ENCODE measurements at regions not wholly inside any gene's neighbourhood (a gene's known extent, or its start where the extent isn't known, plus 50 kb on each side); places are given as distances from the start of the nearest gene placed in this dataset.

DNA sequence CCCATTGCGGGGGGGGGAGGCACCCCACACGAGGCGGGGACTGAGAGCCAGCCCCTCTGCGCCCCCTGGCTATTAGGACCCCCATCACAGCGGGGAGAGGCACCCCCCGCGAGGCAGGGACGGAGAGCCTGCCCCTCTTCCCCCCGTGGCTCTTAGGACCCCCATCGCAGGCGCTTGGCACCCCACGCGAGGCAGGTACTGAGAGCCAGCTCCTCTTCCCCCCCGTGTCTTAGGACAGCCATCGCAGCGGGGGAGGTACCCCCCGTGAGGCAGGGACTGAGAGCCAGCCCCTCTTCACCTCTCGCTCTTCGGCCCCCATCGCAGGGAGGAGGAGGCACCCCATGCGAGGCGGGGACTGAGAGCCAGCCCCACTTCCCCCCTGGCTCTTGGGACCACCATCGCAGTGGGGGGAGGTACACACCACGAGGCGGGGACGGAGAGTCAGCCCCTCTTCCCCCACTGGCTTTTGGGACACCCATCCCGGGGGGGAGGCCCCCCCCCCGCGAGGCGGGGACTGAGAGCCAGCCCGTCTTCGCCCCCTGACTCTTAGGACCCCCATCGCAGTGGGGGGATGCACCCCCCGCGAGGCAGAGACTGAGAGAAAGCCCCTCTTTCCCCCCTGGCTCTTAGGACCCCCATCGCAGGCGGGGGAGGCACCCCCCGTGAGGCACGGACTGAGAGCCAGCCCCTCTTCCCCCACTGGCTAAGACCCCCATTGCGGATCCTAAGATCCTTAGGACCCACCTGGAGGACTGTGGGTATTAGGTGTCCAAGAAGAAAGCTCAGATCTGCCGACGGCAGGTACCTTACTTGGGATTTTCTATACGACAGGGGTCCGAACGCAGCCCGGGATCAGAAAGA lies 198.6 kb upstream of the PZP start (continued):
- TF ChIP-seq, protein P1, sequence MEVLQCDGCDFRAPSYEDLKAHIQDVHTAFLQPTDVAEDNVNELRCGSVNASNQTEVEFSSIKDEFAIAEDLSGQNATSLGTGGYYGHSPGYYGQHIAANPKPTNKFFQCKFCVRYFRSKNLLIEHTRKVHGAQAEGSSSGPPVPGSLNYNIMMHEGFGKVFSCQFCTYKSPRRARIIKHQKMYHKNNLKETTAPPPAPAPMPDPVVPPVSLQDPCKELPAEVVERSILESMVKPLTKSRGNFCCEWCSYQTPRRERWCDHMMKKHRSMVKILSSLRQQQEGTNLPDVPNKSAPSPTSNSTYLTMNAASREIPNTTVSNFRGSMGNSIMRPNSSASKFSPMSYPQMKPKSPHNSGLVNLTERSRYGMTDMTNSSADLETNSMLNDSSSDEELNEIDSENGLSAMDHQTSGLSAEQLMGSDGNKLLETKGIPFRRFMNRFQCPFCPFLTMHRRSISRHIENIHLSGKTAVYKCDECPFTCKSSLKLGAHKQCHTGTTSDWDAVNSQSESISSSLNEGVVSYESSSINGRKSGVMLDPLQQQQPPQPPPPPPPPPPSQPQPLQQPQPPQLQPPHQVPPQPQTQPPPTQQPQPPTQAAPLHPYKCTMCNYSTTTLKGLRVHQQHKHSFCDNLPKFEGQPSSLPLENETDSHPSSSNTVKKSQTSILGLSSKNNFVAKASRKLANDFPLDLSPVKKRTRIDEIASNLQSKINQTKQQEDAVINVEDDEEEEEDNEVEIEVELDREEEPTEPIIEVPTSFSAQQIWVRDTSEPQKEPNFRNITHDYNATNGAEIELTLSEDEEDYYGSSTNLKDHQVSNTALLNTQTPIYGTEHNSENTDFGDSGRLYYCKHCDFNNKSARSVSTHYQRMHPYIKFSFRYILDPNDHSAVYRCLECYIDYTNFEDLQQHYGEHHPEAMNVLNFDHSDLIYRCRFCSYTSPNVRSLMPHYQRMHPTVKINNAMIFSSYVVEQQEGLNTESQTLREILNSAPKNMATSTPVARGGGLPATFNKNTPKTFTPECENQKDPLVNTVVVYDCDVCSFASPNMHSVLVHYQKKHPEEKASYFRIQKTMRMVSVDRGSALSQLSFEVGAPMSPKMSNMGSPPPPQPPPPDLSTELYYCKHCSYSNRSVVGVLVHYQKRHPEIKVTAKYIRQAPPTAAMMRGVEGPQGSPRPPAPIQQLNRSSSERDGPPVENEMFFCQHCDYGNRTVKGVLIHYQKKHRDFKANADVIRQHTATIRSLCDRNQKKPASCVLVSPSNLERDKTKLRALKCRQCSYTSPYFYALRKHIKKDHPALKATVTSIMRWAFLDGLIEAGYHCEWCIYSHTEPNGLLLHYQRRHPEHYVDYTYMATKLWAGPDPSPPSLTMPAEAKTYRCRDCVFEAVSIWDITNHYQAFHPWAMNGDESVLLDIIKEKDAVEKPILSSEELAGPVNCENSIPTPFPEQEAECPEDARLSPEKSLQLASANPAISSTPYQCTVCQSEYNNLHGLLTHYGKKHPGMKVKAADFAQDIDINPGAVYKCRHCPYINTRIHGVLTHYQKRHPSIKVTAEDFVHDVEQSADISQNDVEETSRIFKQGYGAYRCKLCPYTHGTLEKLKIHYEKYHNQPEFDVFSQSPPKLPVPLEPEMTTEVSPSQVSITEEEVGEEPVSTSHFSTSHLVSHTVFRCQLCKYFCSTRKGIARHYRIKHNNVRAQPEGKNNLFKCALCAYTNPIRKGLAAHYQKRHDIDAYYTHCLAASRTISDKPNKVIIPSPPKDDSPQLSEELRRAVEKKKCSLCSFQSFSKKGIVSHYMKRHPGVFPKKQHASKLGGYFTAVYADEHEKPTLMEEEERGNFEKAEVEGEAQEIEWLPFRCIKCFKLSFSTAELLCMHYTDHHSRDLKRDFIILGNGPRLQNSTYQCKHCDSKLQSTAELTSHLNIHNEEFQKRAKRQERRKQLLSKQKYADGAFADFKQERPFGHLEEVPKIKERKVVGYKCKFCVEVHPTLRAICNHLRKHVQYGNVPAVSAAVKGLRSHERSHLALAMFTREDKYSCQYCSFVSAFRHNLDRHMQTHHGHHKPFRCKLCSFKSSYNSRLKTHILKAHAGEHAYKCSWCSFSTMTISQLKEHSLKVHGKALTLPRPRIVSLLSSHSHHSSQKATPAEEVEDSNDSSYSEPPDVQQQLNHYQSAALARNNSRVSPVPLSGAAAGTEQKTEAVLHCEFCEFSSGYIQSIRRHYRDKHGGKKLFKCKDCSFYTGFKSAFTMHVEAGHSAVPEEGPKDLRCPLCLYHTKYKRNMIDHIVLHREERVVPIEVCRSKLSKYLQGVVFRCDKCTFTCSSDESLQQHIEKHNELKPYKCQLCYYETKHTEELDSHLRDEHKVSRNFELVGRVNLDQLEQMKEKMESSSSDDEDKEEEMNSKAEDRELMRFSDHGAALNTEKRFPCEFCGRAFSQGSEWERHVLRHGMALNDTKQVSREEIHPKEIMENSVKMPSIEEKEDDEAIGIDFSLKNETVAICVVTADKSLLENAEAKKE (CRISPR knock-in tag; IDR thresholded peaks at IDR 0.05) = no peak
- TF ChIP-seq CREB1 (CRISPR knock-in tag; IDR thresholded peaks at IDR 0.05; ENCODE audit: low read depth) = no peak
- no peak for TF ChIP-seq JUNB (IDR thresholded peaks at IDR 0.05; ENCODE audit: unreplicated experiment)

DNA sequence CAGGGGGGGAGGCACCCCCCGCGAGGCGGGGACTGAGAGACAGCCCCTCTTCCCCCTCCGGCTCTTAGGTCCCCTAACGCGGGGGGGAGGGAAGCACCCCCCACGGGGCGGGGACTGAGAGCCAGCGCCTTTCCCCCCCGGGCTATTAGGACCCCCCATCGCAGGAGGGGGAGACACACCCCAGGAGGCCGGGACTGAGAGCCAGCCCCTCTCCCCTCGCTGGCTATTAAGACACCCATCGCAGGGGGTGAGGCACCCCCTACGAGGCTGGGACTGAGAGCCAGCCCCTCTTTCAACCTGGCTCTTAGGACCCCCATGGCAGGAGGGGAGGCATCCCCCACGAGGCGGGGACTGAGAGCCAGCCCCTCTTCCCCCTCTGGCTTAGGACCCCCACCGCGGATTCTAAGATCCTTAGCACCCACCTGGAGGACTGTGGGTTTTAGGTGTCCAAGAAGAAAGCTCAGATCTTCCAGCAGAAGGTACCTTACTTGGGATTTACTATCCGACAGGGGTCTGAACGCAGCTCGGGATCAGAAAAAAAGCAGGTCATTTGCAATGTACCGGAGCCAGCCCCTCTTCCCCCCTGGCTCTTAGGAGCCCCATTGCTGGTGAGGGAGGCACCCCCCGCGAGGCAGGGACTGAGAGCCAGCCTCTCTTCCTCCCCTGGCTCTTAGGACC lies 197.8 kb upstream of the PZP start:
- Mint-ChIP-seq H3K27me3 (ENCODE audit: insufficient read depth, low read depth, poor library complexity) (peaks cover 5% of the 10 kb centered on the region), H3K27ac (no peak overlapping the region), H3K36me3 (ENCODE audit: low read depth) (peaks cover 2% of the 10 kb centered on the region; the same call in 1 of the 3 replicates), H3K4me1 (peaks cover 4% of the 10 kb centered on the region; the same call in 1 of the 3 replicates), H3K4me3 (peak overlapping the region; percentile 40; the same call in 2 of the 3 replicates), H3K9me3 (no peaks in the 10 kb centered on the region; the same call in 2 of the 3 replicates)
- no peaks in the 10 kb centered on the region for H3K36me3 ChIP-seq (ENCODE audit: insufficient read depth)
- peak; percentile 70 for ATAC-seq
- 0 out of 2 replicates have a peak, but pooled peaks cover 6% of the 10 kb centered on the region for H3K4me1 ChIP-seq (ENCODE audit: insufficient read depth)
- no peaks in the 10 kb centered on the region for H3K9me2 ChIP-seq (ENCODE audit: insufficient read depth)
- no peaks in the 10 kb centered on the region for H3K27me3 ChIP-seq (ENCODE audit: insufficient read depth)
- H3K27ac ChIP-seq (ENCODE audit: low read depth) = no peak overlapping the region
- no peak overlapping the region for H2AFZ ChIP-seq
- no peaks in the 10 kb centered on the region for H4K20me1 ChIP-seq (replicated peaks; ENCODE audit: insufficient read depth)
- H3K4me2 ChIP-seq = no peak overlapping the region
- DNase-seq (ENCODE audit: low spot score) = peak; percentile 56
- H3K4me3 ChIP-seq = no peak overlapping the region
- H3F3A ChIP-seq (replicated peaks; ENCODE audit: low read depth) = no peaks in the 10 kb centered on the region
- H3K79me2 ChIP-seq (replicated peaks; ENCODE audit: insufficient read depth) = no peaks in the 10 kb centered on the region
- TF ChIP-seq EZH2 (IDR thresholded peaks at IDR 0.05; ENCODE audit: low read depth, unreplicated experiment) = no peak
- no peak for TF ChIP-seq EZH2phosphoT487 (IDR thresholded peaks at IDR 0.05; ENCODE audit: unreplicated experiment)
- TF ChIP-seq, protein P2, sequence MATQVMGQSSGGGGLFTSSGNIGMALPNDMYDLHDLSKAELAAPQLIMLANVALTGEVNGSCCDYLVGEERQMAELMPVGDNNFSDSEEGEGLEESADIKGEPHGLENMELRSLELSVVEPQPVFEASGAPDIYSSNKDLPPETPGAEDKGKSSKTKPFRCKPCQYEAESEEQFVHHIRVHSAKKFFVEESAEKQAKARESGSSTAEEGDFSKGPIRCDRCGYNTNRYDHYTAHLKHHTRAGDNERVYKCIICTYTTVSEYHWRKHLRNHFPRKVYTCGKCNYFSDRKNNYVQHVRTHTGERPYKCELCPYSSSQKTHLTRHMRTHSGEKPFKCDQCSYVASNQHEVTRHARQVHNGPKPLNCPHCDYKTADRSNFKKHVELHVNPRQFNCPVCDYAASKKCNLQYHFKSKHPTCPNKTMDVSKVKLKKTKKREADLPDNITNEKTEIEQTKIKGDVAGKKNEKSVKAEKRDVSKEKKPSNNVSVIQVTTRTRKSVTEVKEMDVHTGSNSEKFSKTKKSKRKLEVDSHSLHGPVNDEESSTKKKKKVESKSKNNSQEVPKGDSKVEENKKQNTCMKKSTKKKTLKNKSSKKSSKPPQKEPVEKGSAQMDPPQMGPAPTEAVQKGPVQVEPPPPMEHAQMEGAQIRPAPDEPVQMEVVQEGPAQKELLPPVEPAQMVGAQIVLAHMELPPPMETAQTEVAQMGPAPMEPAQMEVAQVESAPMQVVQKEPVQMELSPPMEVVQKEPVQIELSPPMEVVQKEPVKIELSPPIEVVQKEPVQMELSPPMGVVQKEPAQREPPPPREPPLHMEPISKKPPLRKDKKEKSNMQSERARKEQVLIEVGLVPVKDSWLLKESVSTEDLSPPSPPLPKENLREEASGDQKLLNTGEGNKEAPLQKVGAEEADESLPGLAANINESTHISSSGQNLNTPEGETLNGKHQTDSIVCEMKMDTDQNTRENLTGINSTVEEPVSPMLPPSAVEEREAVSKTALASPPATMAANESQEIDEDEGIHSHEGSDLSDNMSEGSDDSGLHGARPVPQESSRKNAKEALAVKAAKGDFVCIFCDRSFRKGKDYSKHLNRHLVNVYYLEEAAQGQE (IDR thresholded peaks at IDR 0.05; ENCODE audit: unreplicated experiment) = no peak
- no peak for TF ChIP-seq CREB1 (CRISPR knock-in tag; IDR thresholded peaks at IDR 0.05; ENCODE audit: low read depth)
- no peak for TF ChIP-seq STAT1 (IDR thresholded peaks at IDR 0.05; ENCODE audit: unreplicated experiment)

All from GM23338 (cell line).